Endothelial cell of umbilical vein (primary cell): ENCODE measurements at regions not wholly inside any gene's neighbourhood (a gene's known extent, or its start where the extent isn't known, plus 50 kb on each side); places are given as distances from the start of the nearest gene placed in this dataset.

Source experiments
- BruUV-seq: library from RNA; stranded (reverse); fragments of 400-500 nt; replicated peaks from 2 replicates; lab custom pipeline; 2021; lab: Mats Ljungman, UMichigan
- CTCF ChIA-PET: fragments of 300-600, 350-600 bp; sonication (Branson Sonifier 250); formaldehyde crosslinking; loops from one replicate; lab custom pipeline; 2021; ENCODE audit warnings: antibody characterized with exemption, inconsistent platforms; lab: Charles Lee
- POLR2A ChIA-PET: fragments of 300-600, 350-600 bp; sonication (Branson Sonifier 250); formaldehyde crosslinking; loops from one replicate; lab custom pipeline; 2021; ENCODE audit warnings: antibody characterized with exemption, inconsistent platforms; lab: Charles Lee
- DNase-seq: peaks from one replicate; pipeline ENCODE4 v3.0.0-alpha.2; 2011; ENCODE audit warnings: low read depth, low spot score
- FAIRE-seq: peaks from 2 replicates; lab custom pipeline; 2011; peaks lifted over from hg19 to GRCh38; lab: Jason Lieb, UNC
- H2AFZ ChIP-seq: 2 replicates; pipeline ENCODE4 v1.6.0; 2012; ENCODE audit warnings: low read depth, low read length, control low read depth, inconsistent platforms
- H3K27ac ChIP-seq: 2 replicates; pipeline ENCODE4 v1.5.1; 2011; ENCODE audit warnings: low read depth, mild to moderate bottlenecking, control low read depth, low read length, moderate library complexity; ENCODE audit not compliant: insufficient read depth
- H3K27me3 ChIP-seq, 2 experiments: 2 replicates each; pipeline versions ENCODE4 v1.6.0 to v1.6.1; 2011; ENCODE audit warnings: low read length in 2 of 2, mixed read lengths in 1 of 2; ENCODE audit not compliant: control insufficient read depth in 2 of 2, insufficient read depth in 2 of 2
- H3K36me3 ChIP-seq, 2 experiments: 2 replicates in 1 of 2; 3 replicates in 1 of 2; pipeline ENCODE4 v1.5.1; 2011; ENCODE audit warnings: low read length in 2 of 2, mild to moderate bottlenecking in 1 of 2, moderate library complexity in 1 of 2; ENCODE audit not compliant: control insufficient read depth in 2 of 2, insufficient read depth in 2 of 2; ENCODE audit errors: extremely low read depth in 1 of 2
- H3K4me1 ChIP-seq: 3 replicates; pipeline ENCODE4 v1.5.1; 2011; ENCODE audit warnings: mild to moderate bottlenecking, low read length; ENCODE audit not compliant: control insufficient read depth, insufficient read depth; ENCODE audit errors: extremely low read depth
- H3K4me2 ChIP-seq: 2 replicates; pipeline ENCODE4 v1.6.1; 2011; ENCODE audit warnings: low read length, control low read depth, mixed read lengths; ENCODE audit not compliant: insufficient read depth
- H3K4me3 ChIP-seq, 3 experiments: fragments of 200-600 bp in 1 of 3; sonication (generic), shearing (Covaris generic) in 1 of 3; replicated peaks in 1 of 3; 2 replicates each; pipeline ENCODE4 v1.5.1; 2011 to 2016; ENCODE audit warnings: control low read depth in 3 of 3, low read length in 3 of 3, mild to moderate bottlenecking in 2 of 3, inconsistent platforms in 1 of 3, low read depth in 1 of 3, moderate library complexity in 1 of 3; ENCODE audit not compliant: insufficient read depth in 1 of 3
- H3K79me2 ChIP-seq: 2 replicates; pipeline ENCODE4 v1.6.0; 2012; ENCODE audit warnings: low read length, inconsistent platforms; ENCODE audit not compliant: control insufficient read depth, insufficient read depth
- H3K9ac ChIP-seq: replicated peaks from 2 replicates; pipeline ENCODE3; 2011; ENCODE audit warnings: low read length, control low read depth; ENCODE audit not compliant: insufficient read depth; ENCODE audit errors: extremely low read depth
- H3K9me1 ChIP-seq: replicated peaks from 3 replicates; pipeline ENCODE4 v1.6.0; 2011; ENCODE audit warnings: mild to moderate bottlenecking, low read length; ENCODE audit not compliant: control insufficient read depth, insufficient read depth; ENCODE audit errors: extremely low read depth
- H3K9me3 ChIP-seq: replicated peaks from 2 replicates; pipeline ENCODE4 v1.5.1; 2012; ENCODE audit warnings: low read length, inconsistent platforms; ENCODE audit not compliant: control insufficient read depth, insufficient read depth
- H4K20me1 ChIP-seq: replicated peaks from 2 replicates; pipeline ENCODE3; 2011; ENCODE audit warnings: mild to moderate bottlenecking, low read length; ENCODE audit not compliant: control insufficient read depth, insufficient read depth; ENCODE audit errors: extremely low read depth
- EZH2 ChIP-seq: IDR thresholded peaks from 2 replicates; pipeline ENCODE4 v1.6.1; 2012; ENCODE audit warnings: borderline replicate concordance, low read depth, mild to moderate bottlenecking, moderate library complexity, low read length, inconsistent platforms; ENCODE audit not compliant: severe bottlenecking
- FOS ChIP-seq: IDR thresholded peaks from 2 replicates; pipeline ENCODE4 v1.6.1; 2011; ENCODE audit warnings: mild to moderate bottlenecking, low read length, moderate library complexity, borderline replicate concordance; ENCODE audit not compliant: insufficient read depth
- GATA2 ChIP-seq: IDR thresholded peaks from 2 replicates; pipeline ENCODE4 v1.7.0; 2011; ENCODE audit warnings: low read depth, mild to moderate bottlenecking, moderate library complexity, mixed read lengths, low read length; ENCODE audit not compliant: insufficient read length, insufficient read depth
- JUN ChIP-seq: IDR thresholded peaks from 2 replicates; pipeline ENCODE4 v1.6.1; 2011; ENCODE audit warnings: borderline replicate concordance, low read depth; ENCODE audit not compliant: insufficient read length, insufficient read depth
- MYC ChIP-seq: IDR thresholded peaks from one replicate; pipeline ENCODE4 v1.6.1; 2011; ENCODE audit warnings: mild to moderate bottlenecking, low read depth, low read length
- POLR2A ChIP-seq: IDR thresholded peaks from 2 replicates; pipeline ENCODE4 v1.6.1; 2012; ENCODE audit warnings: low read depth, mild to moderate bottlenecking, control low read depth, low read length
- POLR2AphosphoS5 ChIP-seq: IDR thresholded peaks from 2 replicates; pipeline ENCODE4 v1.6.1; 2012; ENCODE audit warnings: low read depth, mild to moderate bottlenecking, control low read depth, low read length, moderate library complexity; ENCODE audit not compliant: insufficient read depth
- dilution Hi-C: fragments of 300-500 bp; cut with MboI; formaldehyde crosslinking; loops from one replicate; pipeline ENCODE4 v1.15.0; 2019; ENCODE audit warnings: low sequenced_read_pairs; ENCODE audit not compliant: extremely low pct_ligation_motif_present
- intact Hi-C: fragments of 100-400 bp; cut with micrococcal nuclease; formaldehyde crosslinking; loops from one replicate; pipeline ENCODE4 v1.10.0; 2022
- TF ChIP-seq, protein P1 (sequence below), 2 donors: IDR thresholded peaks; 1 replicate in 1 of 2; 2 replicates in 1 of 2; pipeline ENCODE4 v1.5.1; 2011; ENCODE audit warnings: low read length in 2 of 2, mild to moderate bottlenecking in 2 of 2, moderate library complexity in 2 of 2, control low read depth in 1 of 2, inconsistent platforms in 1 of 2, low read depth in 1 of 2; ENCODE audit not compliant: insufficient read depth in 1 of 2; ENCODE audit errors: extremely low read depth in 1 of 2
- TF ChIP-seq, protein P2 (sequence below): IDR thresholded peaks from 2 replicates; pipeline ENCODE4 v1.6.1; 2011; ENCODE audit not compliant: insufficient read depth, insufficient read length

GRCh38 chr3:18778094-18778493 lies 353.0 kb upstream of the SATB1 start:
- CTCF ChIA-PET: no interaction called here
- no peak overlapping the region for H3K27ac ChIP-seq
- TF ChIP-seq JUN (no peak), MYC (no peak), POLR2A (no peak), EZH2 (no peak), GATA2 (no peak), FOS (no peak), POLR2AphosphoS5 (no peak)
- TF ChIP-seq, protein P1, sequence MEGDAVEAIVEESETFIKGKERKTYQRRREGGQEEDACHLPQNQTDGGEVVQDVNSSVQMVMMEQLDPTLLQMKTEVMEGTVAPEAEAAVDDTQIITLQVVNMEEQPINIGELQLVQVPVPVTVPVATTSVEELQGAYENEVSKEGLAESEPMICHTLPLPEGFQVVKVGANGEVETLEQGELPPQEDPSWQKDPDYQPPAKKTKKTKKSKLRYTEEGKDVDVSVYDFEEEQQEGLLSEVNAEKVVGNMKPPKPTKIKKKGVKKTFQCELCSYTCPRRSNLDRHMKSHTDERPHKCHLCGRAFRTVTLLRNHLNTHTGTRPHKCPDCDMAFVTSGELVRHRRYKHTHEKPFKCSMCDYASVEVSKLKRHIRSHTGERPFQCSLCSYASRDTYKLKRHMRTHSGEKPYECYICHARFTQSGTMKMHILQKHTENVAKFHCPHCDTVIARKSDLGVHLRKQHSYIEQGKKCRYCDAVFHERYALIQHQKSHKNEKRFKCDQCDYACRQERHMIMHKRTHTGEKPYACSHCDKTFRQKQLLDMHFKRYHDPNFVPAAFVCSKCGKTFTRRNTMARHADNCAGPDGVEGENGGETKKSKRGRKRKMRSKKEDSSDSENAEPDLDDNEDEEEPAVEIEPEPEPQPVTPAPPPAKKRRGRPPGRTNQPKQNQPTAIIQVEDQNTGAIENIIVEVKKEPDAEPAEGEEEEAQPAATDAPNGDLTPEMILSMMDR (IDR thresholded peaks at IDR 0.05; ENCODE audit: extremely low read depth in 1 of 2, insufficient read depth in 1 of 2, low read depth in 1 of 2, low read length in 2 of 2): no peak
- TF ChIP-seq, protein P2, sequence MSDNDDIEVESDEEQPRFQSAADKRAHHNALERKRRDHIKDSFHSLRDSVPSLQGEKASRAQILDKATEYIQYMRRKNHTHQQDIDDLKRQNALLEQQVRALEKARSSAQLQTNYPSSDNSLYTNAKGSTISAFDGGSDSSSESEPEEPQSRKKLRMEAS: no peak
- H3K79me2 ChIP-seq: no peaks in the 10 kb centered on the region
- H3K4me3 ChIP-seq: no peak overlapping the region
- H3K4me1 ChIP-seq: no peaks in the 10 kb centered on the region
- H3K9ac ChIP-seq: no peak overlapping the region
- H3K27me3 ChIP-seq: no peaks in the 10 kb centered on the region
- no peaks in the 10 kb centered on the region for H3K36me3 ChIP-seq
- DNase-seq (no peak), FAIRE-seq (no peak)
- BruUV-seq: no TSS peak
- H2AFZ ChIP-seq: no peak overlapping the region
- no peaks in the 10 kb centered on the region for H3K9me3 ChIP-seq
- intact Hi-C loops (no loop called here), dilution Hi-C loops (no loop called here)
- no peaks in the 10 kb centered on the region for H4K20me1 ChIP-seq
- POLR2A ChIA-PET: no interaction called here
- no peaks in the 10 kb centered on the region for H3K9me1 ChIP-seq
- H3K4me2 ChIP-seq: no peak overlapping the region
